C4-2B (cell line): ENCODE measurements at regions not wholly inside any gene's neighbourhood (a gene's known extent, or its start where the extent isn't known, plus 50 kb on each side); places are given as distances from the start of the nearest gene placed in this dataset.

Source experiments
- ZFX ChIP-seq: fragments of 450-650 bp; IDR thresholded peaks from 2 replicates; pipeline ENCODE4 v1.6.1; 2017
- TF ChIP-seq, protein P1 (sequence below): fragments of 450-650 bp; conservative IDR thresholded peaks from 2 replicates; pipeline ENCODE4 v1.5.1; 2017; ENCODE audit warnings: mild to moderate bottlenecking

DNA sequence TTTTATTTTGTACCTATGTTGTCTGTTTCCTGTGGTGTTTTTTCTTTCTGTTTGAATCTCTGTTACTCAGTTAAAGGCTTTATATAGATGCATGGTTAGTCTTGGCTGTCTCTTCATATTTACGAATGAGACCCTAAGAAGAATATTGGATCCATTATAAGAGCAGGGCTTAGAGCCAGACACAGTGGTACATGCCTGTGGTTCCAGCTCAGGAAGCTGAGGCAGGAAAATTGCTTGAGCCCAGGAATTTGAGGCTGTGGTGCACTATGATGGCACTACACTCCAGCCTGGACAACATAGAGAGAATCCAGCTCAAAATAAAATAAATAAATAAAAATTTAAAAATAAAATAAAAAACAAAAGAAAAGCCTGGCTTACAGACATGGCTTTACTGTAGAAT lies 211.1 kb downstream of the SOD2 start:
- TF ChIP-seq, protein P1, sequence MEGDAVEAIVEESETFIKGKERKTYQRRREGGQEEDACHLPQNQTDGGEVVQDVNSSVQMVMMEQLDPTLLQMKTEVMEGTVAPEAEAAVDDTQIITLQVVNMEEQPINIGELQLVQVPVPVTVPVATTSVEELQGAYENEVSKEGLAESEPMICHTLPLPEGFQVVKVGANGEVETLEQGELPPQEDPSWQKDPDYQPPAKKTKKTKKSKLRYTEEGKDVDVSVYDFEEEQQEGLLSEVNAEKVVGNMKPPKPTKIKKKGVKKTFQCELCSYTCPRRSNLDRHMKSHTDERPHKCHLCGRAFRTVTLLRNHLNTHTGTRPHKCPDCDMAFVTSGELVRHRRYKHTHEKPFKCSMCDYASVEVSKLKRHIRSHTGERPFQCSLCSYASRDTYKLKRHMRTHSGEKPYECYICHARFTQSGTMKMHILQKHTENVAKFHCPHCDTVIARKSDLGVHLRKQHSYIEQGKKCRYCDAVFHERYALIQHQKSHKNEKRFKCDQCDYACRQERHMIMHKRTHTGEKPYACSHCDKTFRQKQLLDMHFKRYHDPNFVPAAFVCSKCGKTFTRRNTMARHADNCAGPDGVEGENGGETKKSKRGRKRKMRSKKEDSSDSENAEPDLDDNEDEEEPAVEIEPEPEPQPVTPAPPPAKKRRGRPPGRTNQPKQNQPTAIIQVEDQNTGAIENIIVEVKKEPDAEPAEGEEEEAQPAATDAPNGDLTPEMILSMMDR: no peak
- no peak for TF ChIP-seq ZFX
